ENCODE measurements at regions not wholly inside any gene's neighbourhood (a gene's known extent, or its start where the extent isn't known, plus 50 kb on each side); places are given as distances from the start of the nearest gene placed in this dataset.
A peak's percentile ranks its signal among the peaks of the same experiment; 100 is the strongest.

- FAIRE-seq (no peak), DNase-seq (no peak)
- Histone ChIP-seq H3K9ac (ENCODE audit: low read length in 3 of 3) (no peak overlapping the region), H3K36me3 (ENCODE audit: control insufficient read depth in 2 of 3, insufficient read depth in 3 of 3, low read length in 3 of 3) (no peaks in the 10 kb centered on the region), H3K4me1 (ENCODE audit: control insufficient read depth in 2 of 3, insufficient read depth in 2 of 3, low read depth in 1 of 3, low read length in 3 of 3) (no peaks in the 10 kb centered on the region), H3K27me3 (ENCODE audit: control insufficient read depth, insufficient read depth, low read length) (no peaks in the 10 kb centered on the region), H3K4me3 (ENCODE audit: low read length in 3 of 3) (no peak overlapping the region), H3K27ac (ENCODE audit: low read depth in 2 of 2, low read length in 2 of 2) (no peak overlapping the region), H3K9me3 (ENCODE audit: control insufficient read depth in 2 of 3, insufficient read depth in 1 of 3, low read length in 3 of 3) (no peaks in the 10 kb centered on the region)
- TF ChIP-seq CTCF (IDR thresholded peaks at IDR 0.05; ENCODE audit: borderline replicate concordance, extremely low read depth, insufficient read depth), result no peak
- intact Hi-C loops (cut with DNase I), result no loop called here
Observed at GRCh38 chr9:13847270-13847669, 466.7 kb downstream of the NFIB start.

GRCh38 chr9:13845460-13845859, 468.5 kb downstream of the NFIB start:
- TF ChIP-seq CTCF (IDR thresholded peaks at IDR 0.05; ENCODE audit: borderline replicate concordance, extremely low read depth, insufficient read depth), result no peak
- DNase-seq, result no peak
- H3K27me3 ChIP-seq (ENCODE audit: control insufficient read depth, insufficient read depth, low read length), result no peaks in the 10 kb centered on the region
- FAIRE-seq, result no peak
- H3K4me3 ChIP-seq (ENCODE audit: low read length in 3 of 3), result no peak overlapping the region
- intact Hi-C loops (cut with DNase I), result no loop called here
- no peak overlapping the region for H3K9ac ChIP-seq (ENCODE audit: low read length in 3 of 3)
- no peaks in the 10 kb centered on the region for H3K9me3 ChIP-seq (ENCODE audit: control insufficient read depth in 2 of 3, insufficient read depth in 1 of 3, low read length in 3 of 3)
- no peak overlapping the region for H3K27ac ChIP-seq (ENCODE audit: low read depth in 2 of 2, low read length in 2 of 2)
- no peaks in the 10 kb centered on the region for H3K4me1 ChIP-seq (ENCODE audit: control insufficient read depth in 2 of 3, insufficient read depth in 2 of 3, low read depth in 1 of 3, low read length in 3 of 3)
- no peaks in the 10 kb centered on the region for H3K36me3 ChIP-seq (ENCODE audit: control insufficient read depth in 2 of 3, insufficient read depth in 3 of 3, low read length in 3 of 3)

- no peaks in the 10 kb centered on the region for H3K36me3 ChIP-seq (ENCODE audit: control insufficient read depth in 2 of 3, insufficient read depth in 3 of 3, low read length in 3 of 3)
- H3K27ac ChIP-seq (ENCODE audit: low read depth in 2 of 2, low read length in 2 of 2), result no peak overlapping the region
- FAIRE-seq (no peak), DNase-seq (peak in 3 of 5 donors; percentile 12 to 33 (median 30))
- intact Hi-C loops (cut with DNase I), result no loop called here
- TF ChIP-seq CTCF (IDR thresholded peaks at IDR 0.05; ENCODE audit: borderline replicate concordance, extremely low read depth, insufficient read depth), result no peak
- no peaks in the 10 kb centered on the region for H3K4me1 ChIP-seq (ENCODE audit: control insufficient read depth in 2 of 3, insufficient read depth in 2 of 3, low read depth in 1 of 3, low read length in 3 of 3)
- H3K27me3 ChIP-seq (ENCODE audit: control insufficient read depth, insufficient read depth, low read length), result no peaks in the 10 kb centered on the region
- no peak overlapping the region for H3K4me3 ChIP-seq (ENCODE audit: low read length in 3 of 3)
- H3K9ac ChIP-seq (ENCODE audit: low read length in 3 of 3), result no peak overlapping the region
- no peaks in the 10 kb centered on the region for H3K9me3 ChIP-seq (ENCODE audit: control insufficient read depth in 2 of 3, insufficient read depth in 1 of 3, low read length in 3 of 3)
Observed at GRCh38 chr9:13841746-13842462, 472.0 kb downstream of the NFIB start.

GRCh38 chr9:13832446-13832845, 481.5 kb downstream of the NFIB start:
- no peaks in the 10 kb centered on the region for H3K36me3 ChIP-seq (ENCODE audit: control insufficient read depth in 2 of 3, insufficient read depth in 3 of 3, low read length in 3 of 3)
- no peak for DNase-seq
- no peak overlapping the region for H3K9ac ChIP-seq (ENCODE audit: low read length in 3 of 3)
- no peak for FAIRE-seq
- peaks cover 0 to 6% (median 0%) of the 10 kb centered on the region in 3 donors for H3K9me3 ChIP-seq (ENCODE audit: control insufficient read depth in 2 of 3, insufficient read depth in 1 of 3, low read length in 3 of 3)
- no peaks in the 10 kb centered on the region for H3K27me3 ChIP-seq (ENCODE audit: control insufficient read depth, insufficient read depth, low read length)
- H3K4me1 ChIP-seq (ENCODE audit: control insufficient read depth in 2 of 3, insufficient read depth in 2 of 3, low read depth in 1 of 3, low read length in 3 of 3), result no peaks in the 10 kb centered on the region
- H3K27ac ChIP-seq (ENCODE audit: low read depth in 2 of 2, low read length in 2 of 2), result no peak overlapping the region
- TF ChIP-seq CTCF (IDR thresholded peaks at IDR 0.05; ENCODE audit: borderline replicate concordance, extremely low read depth, insufficient read depth), result no peak
- H3K4me3 ChIP-seq (ENCODE audit: low read length in 3 of 3), result no peak overlapping the region
- intact Hi-C loops (cut with DNase I), result no loop called here

Data from kidney (tissue), 13 donors.